NT2/D1 (cell line): ENCODE measurements at regions not wholly inside any gene's neighbourhood (a gene's known extent, or its start where the extent isn't known, plus 50 kb on each side); places are given as distances from the start of the nearest gene placed in this dataset.

Experiments used
- DNase-seq: peaks from one replicate; pipeline ENCODE4 v3.0.0-alpha.2; 2011; ENCODE audit warnings: low read depth, low spot score
- H3K27me3 ChIP-seq: 2 replicates; pipeline ENCODE4 v1.6.0; 2011; ENCODE audit warnings: mild to moderate bottlenecking; ENCODE audit not compliant: insufficient read length, insufficient read depth
- H3K36me3 ChIP-seq: 2 replicates; pipeline ENCODE4 v1.6.1; 2011; ENCODE audit warnings: mild to moderate bottlenecking, low read length, mixed read lengths; ENCODE audit not compliant: insufficient read depth, insufficient read length
- H3K4me1 ChIP-seq: 2 replicates; pipeline ENCODE4 v1.5.1; 2011; ENCODE audit not compliant: insufficient read depth, insufficient read length
- H3K4me3 ChIP-seq: 2 replicates; pipeline ENCODE4 v1.5.1; 2011; ENCODE audit warnings: low read depth; ENCODE audit not compliant: insufficient read length
- H3K9ac ChIP-seq: 2 replicates; pipeline ENCODE4 v1.6.0; 2011; ENCODE audit warnings: low read depth; ENCODE audit not compliant: insufficient read length
- H3K9me3 ChIP-seq: 2 replicates; pipeline ENCODE4 v1.5.1; 2011; ENCODE audit warnings: mild to moderate bottlenecking, low read length; ENCODE audit not compliant: insufficient read depth
- SUZ12 ChIP-seq: IDR thresholded peaks from 2 replicates; pipeline ENCODE4 v1.6.1; 2011; ENCODE audit not compliant: insufficient read length, insufficient read depth; ENCODE audit errors: extremely low read depth
- YY1 ChIP-seq: IDR thresholded peaks from 2 replicates; pipeline ENCODE4 v1.6.1; 2011; ENCODE audit not compliant: insufficient read length, insufficient read depth
- ZNF274 ChIP-seq: IDR thresholded peaks from 2 replicates; pipeline ENCODE4 v1.6.1; 2011; ENCODE audit warnings: mild to moderate bottlenecking, low read depth, low read length

DNA sequence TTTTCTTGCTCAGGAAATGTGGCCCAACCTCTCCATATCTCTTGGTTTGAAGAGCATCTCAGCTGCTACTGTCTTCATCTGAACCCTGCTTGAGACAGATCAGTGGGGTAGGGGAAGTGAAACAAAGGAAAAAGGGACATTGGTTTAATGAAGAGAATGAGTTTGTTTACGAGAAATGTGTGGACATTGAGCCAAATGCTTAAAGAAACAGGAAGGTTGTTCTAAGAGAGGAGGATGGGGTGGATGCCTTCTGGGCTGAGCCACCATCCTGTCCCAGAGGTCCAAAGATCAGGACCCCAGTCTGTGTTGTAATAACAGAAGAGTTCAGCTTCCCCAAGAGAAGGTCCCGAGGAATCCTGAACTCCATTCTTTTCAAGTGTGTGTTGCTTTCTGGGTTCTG is 369.7 kb downstream of the INSC start:
- H3K36me3 ChIP-seq: no peaks in the 10 kb centered on the region
- no peak overlapping the region for H3K4me3 ChIP-seq
- no peaks in the 10 kb centered on the region for H3K27me3 ChIP-seq
- H3K9ac ChIP-seq: no peak overlapping the region
- H3K4me1 ChIP-seq: no peaks in the 10 kb centered on the region
- TF ChIP-seq YY1: no peak
- TF ChIP-seq ZNF274: no peak
- no peak for TF ChIP-seq SUZ12
- no peaks in the 10 kb centered on the region for H3K9me3 ChIP-seq
- DNase-seq: no peak

DNA sequence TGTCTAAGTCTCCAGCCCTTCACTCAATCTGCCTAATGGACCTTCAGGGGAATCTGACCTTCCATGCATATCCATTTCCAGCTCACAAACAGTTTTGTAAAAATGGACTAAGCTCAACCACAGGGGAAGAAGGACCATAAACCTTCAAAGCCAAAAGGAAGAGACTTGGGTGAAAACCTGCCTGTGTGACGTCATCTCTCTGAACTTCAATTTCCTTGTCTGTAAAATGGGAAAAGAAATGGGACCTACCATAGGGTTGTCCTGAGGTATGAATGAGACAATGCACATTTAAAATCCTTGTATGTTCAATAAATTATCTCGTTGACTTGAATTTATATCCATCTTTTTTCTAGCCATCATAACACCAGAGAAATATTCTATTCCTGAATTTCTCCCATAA is 370.7 kb downstream of the INSC start:
- Histone ChIP-seq H3K9ac (no peak overlapping the region), H3K36me3 (no peaks in the 10 kb centered on the region), H3K4me3 (no peak overlapping the region), H3K9me3 (no peaks in the 10 kb centered on the region), H3K4me1 (no peaks in the 10 kb centered on the region), H3K27me3 (no peaks in the 10 kb centered on the region)
- no peak for DNase-seq
- TF ChIP-seq SUZ12: no peak
- TF ChIP-seq ZNF274: no peak
- TF ChIP-seq YY1: no peak

DNA sequence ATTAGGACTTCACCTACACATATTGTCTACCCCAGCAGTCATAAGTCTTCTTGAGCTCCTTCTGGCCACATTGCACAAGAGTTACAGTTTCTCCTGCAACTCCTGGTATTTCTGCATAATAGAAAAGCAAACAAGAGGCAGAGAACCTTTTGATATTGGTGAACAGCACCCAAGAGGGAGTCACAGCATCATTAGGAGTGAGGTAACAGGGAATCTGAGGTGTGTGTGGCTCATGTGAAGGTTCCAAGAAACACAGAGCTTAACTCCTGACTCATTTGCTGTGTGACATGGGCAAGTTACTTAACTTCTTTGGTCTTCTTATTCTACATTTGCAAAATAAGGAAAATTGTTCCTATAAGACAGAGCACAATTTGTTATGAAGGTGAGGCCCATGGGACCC is 374.6 kb downstream of the INSC start:
- Histone ChIP-seq H3K27me3 (no peaks in the 10 kb centered on the region), H3K9ac (no peak overlapping the region), H3K4me1 (no peaks in the 10 kb centered on the region), H3K9me3 (no peaks in the 10 kb centered on the region), H3K4me3 (no peak overlapping the region), H3K36me3 (no peaks in the 10 kb centered on the region)
- no peak for DNase-seq
- TF ChIP-seq ZNF274 (no peak), YY1 (no peak), SUZ12 (no peak)

DNA sequence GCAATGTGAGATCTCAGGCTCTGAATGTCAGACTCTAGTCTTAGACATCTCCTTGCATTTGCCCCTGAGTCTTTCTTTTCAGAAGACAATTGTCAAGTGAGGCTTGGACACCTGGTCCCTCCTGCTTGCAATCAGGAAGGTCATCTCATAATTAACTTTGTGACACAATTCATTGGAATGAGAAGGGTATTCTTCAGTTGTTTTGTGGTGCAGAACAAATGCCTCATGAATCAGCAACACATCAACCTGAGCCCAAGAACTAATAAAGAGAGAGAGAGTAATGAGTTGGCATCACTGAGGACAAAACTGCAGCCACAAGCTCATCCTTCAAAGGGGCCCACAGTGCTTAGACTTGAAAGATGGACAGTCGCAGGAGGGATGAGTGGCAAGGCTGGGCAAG is 375.8 kb downstream of the INSC start:
- no peaks in the 10 kb centered on the region for H3K36me3 ChIP-seq
- H3K9me3 ChIP-seq: no peaks in the 10 kb centered on the region
- no peak overlapping the region for H3K9ac ChIP-seq
- H3K4me1 ChIP-seq: no peaks in the 10 kb centered on the region
- H3K27me3 ChIP-seq: no peaks in the 10 kb centered on the region
- no peak for TF ChIP-seq SUZ12
- TF ChIP-seq YY1: no peak
- TF ChIP-seq ZNF274: no peak
- no peak overlapping the region for H3K4me3 ChIP-seq
- no peak for DNase-seq

DNA sequence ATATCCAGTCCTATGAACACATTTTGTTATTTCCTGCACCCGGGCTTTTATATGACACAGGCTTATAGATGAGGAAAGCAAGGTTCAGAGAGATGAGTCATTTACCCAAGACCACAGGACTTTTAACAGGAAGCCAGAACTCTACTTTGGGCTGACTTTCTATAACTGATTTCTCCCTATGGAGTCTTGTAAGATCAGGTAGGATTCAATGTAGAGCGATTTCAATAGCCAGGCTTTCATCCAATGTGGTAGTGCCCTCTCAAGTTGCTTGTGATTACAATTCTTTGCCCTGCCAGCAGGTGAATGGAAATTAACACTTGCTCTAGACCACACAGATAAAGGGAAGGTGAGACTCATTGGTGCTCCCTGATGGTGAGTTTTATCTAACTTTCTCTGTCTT is 378.3 kb downstream of the INSC start:
- Histone ChIP-seq H3K36me3 (no peaks in the 10 kb centered on the region), H3K27me3 (no peaks in the 10 kb centered on the region), H3K9ac (no peak overlapping the region), H3K4me1 (no peaks in the 10 kb centered on the region), H3K9me3 (no peaks in the 10 kb centered on the region), H3K4me3 (no peak overlapping the region)
- TF ChIP-seq ZNF274: no peak
- no peak for TF ChIP-seq YY1
- no peak for TF ChIP-seq SUZ12
- no peak for DNase-seq

DNA sequence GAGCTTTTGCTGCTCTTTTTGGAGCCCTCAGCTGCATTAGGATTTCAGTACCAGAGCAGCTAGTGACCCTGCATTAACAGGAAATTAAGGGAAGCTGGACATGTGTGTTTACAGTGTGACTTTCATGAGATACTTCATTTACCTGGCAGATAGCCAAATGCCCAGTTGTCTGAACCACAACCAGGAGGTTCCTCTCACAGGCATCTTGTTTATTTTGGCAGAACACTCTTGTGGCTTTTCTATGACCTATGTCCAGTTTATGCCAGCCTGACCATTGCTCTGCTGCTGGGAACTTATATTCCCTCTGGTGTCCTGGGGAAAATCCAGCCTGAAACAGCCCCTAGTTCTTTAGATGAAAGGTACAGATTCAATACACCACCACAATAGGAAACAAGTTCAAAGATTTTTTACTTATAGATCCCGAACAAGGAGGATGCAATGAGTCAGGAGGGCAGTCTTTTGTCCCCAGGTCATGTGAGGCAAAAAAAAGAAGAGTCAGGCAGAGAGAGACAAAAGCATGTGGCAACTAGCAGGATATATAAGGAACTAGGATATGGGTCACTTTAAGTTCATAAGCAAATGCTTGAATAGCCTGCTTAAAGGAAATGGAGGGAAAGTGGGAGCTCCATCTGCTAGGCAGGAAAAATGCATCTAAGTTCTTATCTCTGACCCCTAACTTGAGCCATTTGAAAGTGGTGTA is 379.3 kb downstream of the INSC start:
- TF ChIP-seq SUZ12 (no peak), ZNF274 (no peak), YY1 (no peak)
- no peaks in the 10 kb centered on the region for H3K27me3 ChIP-seq
- H3K9ac ChIP-seq: no peak overlapping the region
- no peaks in the 10 kb centered on the region for H3K9me3 ChIP-seq
- no peaks in the 10 kb centered on the region for H3K36me3 ChIP-seq
- H3K4me3 ChIP-seq: no peak overlapping the region
- DNase-seq: no peak
- H3K4me1 ChIP-seq: no peaks in the 10 kb centered on the region

DNA sequence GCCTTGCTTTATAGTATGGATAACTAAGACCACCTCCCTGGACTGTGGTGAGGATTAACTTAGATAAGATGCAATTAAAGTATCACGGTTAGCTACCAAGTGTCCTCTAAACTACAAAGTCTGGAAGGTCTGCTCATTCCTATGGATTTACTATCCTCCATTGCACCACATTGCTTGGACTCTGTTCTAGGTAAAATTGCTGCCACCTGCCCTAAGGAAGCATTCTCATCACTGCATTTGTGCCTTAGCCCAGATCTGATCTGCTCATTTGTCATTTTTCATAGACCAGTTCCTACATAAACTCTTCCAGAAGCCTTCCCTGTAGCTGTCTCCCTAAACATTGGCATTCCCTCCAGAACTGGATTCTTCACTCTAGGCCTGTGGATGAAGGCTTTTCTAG is 380.0 kb downstream of the INSC start:
- TF ChIP-seq SUZ12 (no peak), YY1 (no peak), ZNF274 (no peak)
- Histone ChIP-seq H3K36me3 (no peaks in the 10 kb centered on the region), H3K4me3 (no peak overlapping the region), H3K9ac (no peak overlapping the region), H3K4me1 (no peaks in the 10 kb centered on the region), H3K9me3 (no peaks in the 10 kb centered on the region), H3K27me3 (no peaks in the 10 kb centered on the region)
- no peak for DNase-seq
